A549 (cell line): ENCODE measurements at regions not wholly inside any gene's neighbourhood (a gene's known extent, or its start where the extent isn't known, plus 50 kb on each side); places are given as distances from the start of the nearest gene placed in this dataset.
A peak's percentile ranks its signal among the peaks of the same experiment; 100 is the strongest.

Experiments
- ATAC-seq, 2 experiments: fragments of 200-7000 bp in 1 of 2; fragments of >200 bp in 1 of 2; cut with Nextera tagmentation in 1 of 2; cut with Tn5 transposase in 1 of 2; 3 replicates each; pipeline versions ENCODE4 v1.8.0 to v1.9.1; 2018 to 2020; ENCODE audit warnings: mild to moderate bottlenecking in 1 of 2, moderate library complexity in 1 of 2
- CTCF ChIA-PET: fragments of 300-600 bp; sonication (Branson Sonifier 250); formaldehyde crosslinking; extraction: SDS; loops from one replicate; lab custom pipeline; 2021; ENCODE audit warnings: antibody characterized with exemption, inconsistent platforms; lab: Yijun Ruan, JAX
- POLR2A ChIA-PET: fragments of 350-600 bp; formaldehyde crosslinking; extraction: SDS; loops from one replicate; lab custom pipeline; 2021; ENCODE audit warnings: antibody characterized with exemption, inconsistent platforms; lab: Yijun Ruan, JAX
- DNase-seq, 2 experiments: peaks; one replicate each; pipeline versions ENCODE4 v3.0.0 to v3.0.0-alpha.2; 2011 to 2016; ENCODE audit warnings: low read depth in 1 of 2, low spot score in 1 of 2
- FAIRE-seq: peaks from 2 replicates; lab custom pipeline; 2011; peaks lifted over from hg19 to GRCh38; lab: Jason Lieb, UNC
- H3K27ac ChIP-seq, 2 experiments: fragments of >200 bp; sonication (Bioruptor Twin); formaldehyde crosslinking; 3 replicates each; pipeline ENCODE4 v1.5.1; 2016 to 2017
- H3K4me1 ChIP-seq: fragments of >200 bp; sonication (Bioruptor Twin); formaldehyde crosslinking; 3 replicates; pipeline ENCODE4 v1.6.1; 2016
- H3K4me2 ChIP-seq: fragments of >200 bp; sonication (Bioruptor Twin); formaldehyde crosslinking; 3 replicates; pipeline ENCODE4 v1.6.1; 2016
- H3K4me3 ChIP-seq: fragments of >200 bp; sonication (Bioruptor Twin); formaldehyde crosslinking; 3 replicates; pipeline ENCODE4 v1.5.1; 2016
- H3K9me3 ChIP-seq: fragments of >200 bp; sonication (Bioruptor Twin); formaldehyde crosslinking; 3 replicates; pipeline ENCODE4 v1.6.1; 2016
- BCL3 ChIP-seq: fragments of >200 bp; sonication (Bioruptor Twin); formaldehyde crosslinking; IDR thresholded peaks from 3 replicates; pipeline ENCODE4 v1.6.1; 2016
- CHD2 ChIP-seq: fragments of 150-350 bp; IDR thresholded peaks from 2 replicates; pipeline ENCODE4 v1.6.1; 2014; ENCODE audit warnings: low read length; ENCODE audit not compliant: partially characterized antibody
- CHD4 ChIP-seq: fragments of 200-600 bp; sonication (generic); IDR thresholded peaks from 2 replicates; pipeline ENCODE4 v1.6.1; 2016; ENCODE audit warnings: antibody characterized with exemption, mild to moderate bottlenecking, borderline replicate concordance
- EHF ChIP-seq: fragments of 250-450 bp; sonication (Bioruptor Pico); IDR thresholded peaks from 2 replicates; pipeline ENCODE4 v1.5.0; 2020; ENCODE audit warnings: mild to moderate bottlenecking
- EHMT2 ChIP-seq: fragments of 200-600 bp; sonication (generic); IDR thresholded peaks from 2 replicates; pipeline ENCODE4 v1.6.1; 2016; ENCODE audit warnings: antibody characterized with exemption, low read depth, mild to moderate bottlenecking, moderate library complexity
- ELK1 ChIP-seq: fragments of 150-350 bp; IDR thresholded peaks from 2 replicates; pipeline ENCODE4 v1.6.1; 2014; ENCODE audit warnings: low read depth, mild to moderate bottlenecking, low read length
- EP300 ChIP-seq, 2 experiments: fragments of >200 bp; sonication (Bioruptor Twin); formaldehyde crosslinking; IDR thresholded peaks; 2 replicates in 1 of 2; 3 replicates in 1 of 2; pipeline ENCODE4 v1.6.1; 2016 to 2017
- HES2 ChIP-seq: fragments of >200 bp; sonication (Bioruptor Twin); formaldehyde crosslinking; IDR thresholded peaks from 2 replicates; pipeline ENCODE4 v1.6.1; 2016
- KDM5A ChIP-seq: fragments of 200-600 bp; sonication (generic); IDR thresholded peaks from 2 replicates; pipeline ENCODE4 v1.6.1; 2016; ENCODE audit warnings: antibody characterized with exemption, mild to moderate bottlenecking
- MAX ChIP-seq: IDR thresholded peaks from 2 replicates; pipeline ENCODE4 v1.6.1; 2012
- PBX3 ChIP-seq: IDR thresholded peaks from 2 replicates; pipeline ENCODE4 v1.6.1; 2012
- POLR2A ChIP-seq: IDR thresholded peaks from 2 replicates; pipeline ENCODE4 v1.6.1; 2012; ENCODE audit warnings: mild to moderate bottlenecking, low read length
- RAD21 ChIP-seq, 2 experiments: fragments of >200 bp in 1 of 2; sonication (Bioruptor Twin) in 1 of 2; formaldehyde crosslinking in 1 of 2; IDR thresholded peaks in 1 of 2; conservative IDR thresholded peaks in 1 of 2; 2 replicates in 1 of 2; 3 replicates in 1 of 2; pipeline ENCODE4 v1.6.1; 2012 to 2018; ENCODE audit warnings: inconsistent platforms in 1 of 2
- RCOR1 ChIP-seq: fragments of 150-350 bp; IDR thresholded peaks from 2 replicates; pipeline ENCODE4 v1.6.1; 2014; ENCODE audit warnings: antibody characterized with exemption, low read length, low read depth
- REST ChIP-seq: fragments of 200-600 bp; sonication (generic); IDR thresholded peaks from 2 replicates; pipeline ENCODE4 v1.6.1; 2016; ENCODE audit warnings: antibody characterized with exemption, mild to moderate bottlenecking, moderate library complexity
- TP53 ChIP-seq: fragments of 250-450 bp; sonication (Bioruptor Pico); IDR thresholded peaks from 2 replicates; pipeline ENCODE4 v1.5.0; 2021; ENCODE audit warnings: mild to moderate bottlenecking, moderate library complexity
- USF2 ChIP-seq: fragments of 450-650 bp; IDR thresholded peaks from 2 replicates; pipeline ENCODE4 v1.6.1; 2014; ENCODE audit warnings: antibody characterized with exemption
- ZC3H11A ChIP-seq: fragments of 450-650 bp; IDR thresholded peaks from 2 replicates; pipeline ENCODE4 v1.6.1; 2014; ENCODE audit warnings: antibody characterized with exemption, mild to moderate bottlenecking
- ZNF302 ChIP-seq: fragments of 250-450 bp; sonication (Bioruptor Pico); IDR thresholded peaks from 2 replicates; pipeline ENCODE4 v1.9.0; 2021; ENCODE audit warnings: inconsistent platforms, mild to moderate bottlenecking, moderate library complexity
- ZSCAN20 ChIP-seq: fragments of 250-450 bp; sonication (Bioruptor Pico); IDR thresholded peaks from 2 replicates; pipeline ENCODE4 v1.8.0; 2022; ENCODE audit warnings: mild to moderate bottlenecking, moderate library complexity
- WGBS: methylation state at CpG from one replicate; pipeline ENCODE4 v1.1.6; 2017; ENCODE audit errors: missing lambda C conversion rate; 5-methylcytosine and 5-hydroxymethylcytosine counted together

- Histone ChIP-seq H3K4me2 (no peak overlapping the region), H3K4me1 (peaks cover 31% of the 10 kb centered on the region), H3K9me3 (peaks cover 6% of the 10 kb centered on the region; the same call in 1 of the 3 replicates), H3K27ac (peak overlapping the region; percentile 9 to 70; a peak in 4 of 6 replicates), H3K4me3 (no peak overlapping the region)
- DNase-seq, result no peak
- TF ChIP-seq BCL3 (no peak), ZNF302 (CRISPR knock-in tag) (no peak), CHD4 (no peak), POLR2A (no peak), MAX (no peak), REST (no peak), ZC3H11A (no peak), RAD21 (conservative IDR thresholded peaks at IDR 0.05 in 1 of 2, IDR thresholded peaks at IDR 0.05 in 1 of 2) (no peak), USF2 (no peak), KDM5A (no peak), HES2 (no peak), ZSCAN20 (no peak), RCOR1 (no peak), EHF (CRISPR knock-in tag) (no peak), EHMT2 (no peak), TP53 (CRISPR knock-in tag) (no peak), CHD2 (no peak), ELK1 (no peak), PBX3 (no peak), EP300 (IDR thresholded peaks at IDR 0.05) (no peak)
- ChIA-PET CTCF (interaction anchor here (1.0 to 3.8 kb wide), 4 partner anchors 9 to 604 kb away, joined by 3 to 17 read pairs (median 8); no protein-coding TSS in a partner anchor), POLR2A (interaction anchor here (0.7 kb wide), 1 partner anchor 527 kb away, joined by 5 read pairs; no protein-coding TSS in a partner anchor)
- WGBS, result 71% methylated on average over 2 of the region's 2 CpGs
- ATAC-seq, result no peak
- FAIRE-seq, result no peak
These were observed 601.9 kb upstream of the JAG1 start for GRCh38 chr20:11275740-11276139.
